ENCODE measurements at regions not wholly inside any gene's neighbourhood (a gene's known extent, or its start where the extent isn't known, plus 50 kb on each side); places are given as distances from the start of the nearest gene placed in this dataset.

GRCh38 chr5:17143335-17143734 is 74.1 kb upstream of the BASP1 start:
- Histone ChIP-seq H3K79me2 (ENCODE audit: insufficient read depth) (no peaks in the 10 kb centered on the region), H3K4me2 (ENCODE audit: unreplicated experiment) (no peak overlapping the region), H3K4me1 (ENCODE audit: insufficient read depth) (no peaks in the 10 kb centered on the region), H3K4me3 (no peak overlapping the region), H3F3A (ENCODE audit: insufficient read depth) (no peaks in the 10 kb centered on the region), H3K27ac (no peak overlapping the region), H3K9ac (no peak overlapping the region), H3K9me3 (ENCODE audit: low read depth) (no peaks in the 10 kb centered on the region), H3K36me3 (ENCODE audit: low read depth) (no peaks in the 10 kb centered on the region), H3K27me3 (replicated peaks; ENCODE audit: insufficient read depth) (no peaks in the 10 kb centered on the region), H3K9me2 (ENCODE audit: insufficient read depth) (no peaks in the 10 kb centered on the region), H4K20me1 (ENCODE audit: insufficient read depth) (no peaks in the 10 kb centered on the region), H2AFZ (no peak overlapping the region)
- TF ChIP-seq EZH2phosphoT487 (IDR thresholded peaks at IDR 0.05; ENCODE audit: insufficient read depth, low read depth) (no peak), EZH2 (IDR thresholded peaks at IDR 0.05; ENCODE audit: insufficient read depth, poor library complexity, severe bottlenecking) (no peak)
- in situ Hi-C loops (cut with MboI): loop anchor here (25.0 kb wide), 1 partner anchor 206 kb away; the partner anchor contains the start of gene MYO10
- 94 to 98% methylated on average over 7 of the region's 7 CpGs for WGBS, 2 experiments (ENCODE audit: low coverage in 1 of 2, low lambda C conversion rate in 2 of 2, missing lambda C conversion rate in 2 of 2)
- DNase-seq: no peak

- Histone ChIP-seq H3K9me3 (ENCODE audit: low read depth) (no peaks in the 10 kb centered on the region), H3K36me3 (ENCODE audit: low read depth) (no peaks in the 10 kb centered on the region), H3K9me2 (ENCODE audit: insufficient read depth) (no peaks in the 10 kb centered on the region), H3K27ac (no peak overlapping the region), H3K4me1 (ENCODE audit: insufficient read depth) (no peaks in the 10 kb centered on the region), H4K20me1 (ENCODE audit: insufficient read depth) (no peaks in the 10 kb centered on the region), H3K4me2 (ENCODE audit: unreplicated experiment) (no peak overlapping the region), H3K79me2 (ENCODE audit: insufficient read depth) (no peaks in the 10 kb centered on the region), H3F3A (ENCODE audit: insufficient read depth) (no peaks in the 10 kb centered on the region), H3K4me3 (no peak overlapping the region), H2AFZ (no peak overlapping the region), H3K9ac (no peak overlapping the region), H3K27me3 (replicated peaks; ENCODE audit: insufficient read depth) (no peaks in the 10 kb centered on the region)
- TF ChIP-seq EZH2 (IDR thresholded peaks at IDR 0.05; ENCODE audit: insufficient read depth, poor library complexity, severe bottlenecking) (no peak), EZH2phosphoT487 (IDR thresholded peaks at IDR 0.05; ENCODE audit: insufficient read depth, low read depth) (no peak)
- in situ Hi-C loops (cut with MboI): loop anchor here (25.0 kb wide), 1 partner anchor 209 kb away; the partner anchor contains the start of gene MYO10
- no peak for DNase-seq
- WGBS, 2 experiments (ENCODE audit: low coverage in 1 of 2, low lambda C conversion rate in 2 of 2, missing lambda C conversion rate in 2 of 2): 80 to 96% methylated on average over 5 of the region's 5 CpGs
Measured at GRCh38 chr5:17146280-17146841, 71.1 kb upstream of the BASP1 start.

- DNase-seq: no peak
- Histone ChIP-seq H3K9ac (no peak overlapping the region), H4K20me1 (ENCODE audit: insufficient read depth) (no peaks in the 10 kb centered on the region), H3K4me3 (no peak overlapping the region), H3K27ac (no peak overlapping the region), H3K4me2 (ENCODE audit: unreplicated experiment) (no peak overlapping the region), H3K36me3 (ENCODE audit: low read depth) (no peaks in the 10 kb centered on the region), H3K27me3 (replicated peaks; ENCODE audit: insufficient read depth) (no peaks in the 10 kb centered on the region), H3K79me2 (ENCODE audit: insufficient read depth) (no peaks in the 10 kb centered on the region), H3K9me2 (ENCODE audit: insufficient read depth) (no peaks in the 10 kb centered on the region), H3K9me3 (ENCODE audit: low read depth) (no peaks in the 10 kb centered on the region), H3F3A (ENCODE audit: insufficient read depth) (no peaks in the 10 kb centered on the region), H3K4me1 (ENCODE audit: insufficient read depth) (no peaks in the 10 kb centered on the region), H2AFZ (no peak overlapping the region)
- WGBS, 2 experiments (ENCODE audit: low coverage in 1 of 2, low lambda C conversion rate in 2 of 2, missing lambda C conversion rate in 2 of 2): 94 to 96% methylated on average over 9 of the region's 9 CpGs
- TF ChIP-seq EZH2phosphoT487 (IDR thresholded peaks at IDR 0.05; ENCODE audit: insufficient read depth, low read depth) (no peak), EZH2 (IDR thresholded peaks at IDR 0.05; ENCODE audit: insufficient read depth, poor library complexity, severe bottlenecking) (no peak)
- in situ Hi-C loops (cut with MboI): loop anchor here (25.0 kb wide), 1 partner anchor 210 kb away; the partner anchor contains the start of gene MYO10
Measured at GRCh38 chr5:17147170-17147569, 70.3 kb upstream of the BASP1 start.

GRCh38 chr5:17147617-17148016 is 69.8 kb upstream of the BASP1 start:
- H3K27ac ChIP-seq: no peak overlapping the region
- TF ChIP-seq EZH2phosphoT487 (IDR thresholded peaks at IDR 0.05; ENCODE audit: insufficient read depth, low read depth) (no peak), EZH2 (IDR thresholded peaks at IDR 0.05; ENCODE audit: insufficient read depth, poor library complexity, severe bottlenecking) (no peak)
- H4K20me1 ChIP-seq (ENCODE audit: insufficient read depth): no peaks in the 10 kb centered on the region
- no peaks in the 10 kb centered on the region for H3K27me3 ChIP-seq (replicated peaks; ENCODE audit: insufficient read depth)
- no peaks in the 10 kb centered on the region for H3K36me3 ChIP-seq (ENCODE audit: low read depth)
- H3F3A ChIP-seq (ENCODE audit: insufficient read depth): no peaks in the 10 kb centered on the region
- DNase-seq: no peak
- WGBS, 2 experiments (ENCODE audit: low coverage in 1 of 2, low lambda C conversion rate in 2 of 2, missing lambda C conversion rate in 2 of 2): 98 to 99% methylated on average over 6 of the region's 6 CpGs
- H3K9ac ChIP-seq: no peak overlapping the region
- no peak overlapping the region for H3K4me3 ChIP-seq
- H3K4me2 ChIP-seq (ENCODE audit: unreplicated experiment): no peak overlapping the region
- H3K9me2 ChIP-seq (ENCODE audit: insufficient read depth): no peaks in the 10 kb centered on the region
- H3K4me1 ChIP-seq (ENCODE audit: insufficient read depth): no peaks in the 10 kb centered on the region
- in situ Hi-C loops (cut with MboI): loop anchor here (25.0 kb wide), 1 partner anchor 210 kb away; the partner anchor contains the start of gene MYO10
- no peaks in the 10 kb centered on the region for H3K9me3 ChIP-seq (ENCODE audit: low read depth)
- H3K79me2 ChIP-seq (ENCODE audit: insufficient read depth): no peaks in the 10 kb centered on the region
- no peak overlapping the region for H2AFZ ChIP-seq

Data from GM23248 (cell line).